ENCODE measurements at regions not wholly inside any gene's neighbourhood (a gene's known extent, or its start where the extent isn't known, plus 50 kb on each side); places are given as distances from the start of the nearest gene placed in this dataset.
"Not testable (repeated sequence)": the region's sequence is repeated elsewhere in the genome, so short reads cannot be mapped to it uniquely, and the experiment has no call there.

DNA sequence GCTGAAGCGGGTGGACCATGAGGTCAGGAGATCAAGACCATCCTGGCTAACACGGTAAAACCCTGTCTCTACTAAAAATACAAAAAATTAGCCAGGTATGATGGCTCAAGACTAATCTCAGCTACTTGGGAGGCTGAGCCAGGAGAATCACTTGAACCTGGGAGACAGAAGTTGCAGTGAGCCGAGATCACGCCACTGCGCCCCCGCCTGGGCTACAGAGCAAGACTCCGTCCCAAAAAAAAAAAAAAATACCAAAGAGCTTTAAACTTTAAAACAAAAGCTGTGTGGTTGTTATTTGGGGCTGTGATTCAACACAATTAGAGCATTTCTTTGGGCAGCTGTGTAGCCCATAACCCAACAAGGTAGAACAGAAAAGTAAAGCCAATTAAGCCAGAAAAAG is 259.9 kb downstream of the GALC start:
- dilution Hi-C loops (cut with HindIII; ENCODE audit: low sequenced_read_pairs, unreplicated experiment); H3K56ac ChIP-seq (ENCODE audit: extremely low read depth, insufficient read depth, low read length); H3K4me3 ChIP-seq (ENCODE audit: insufficient read depth, low read depth, low read length); H2BK5ac ChIP-seq (ENCODE audit: low read depth, low read length, poor library complexity, severe bottlenecking); H3K27me3 ChIP-seq (ENCODE audit: control insufficient read depth, insufficient read depth, low read length); H4K5ac ChIP-seq (ENCODE audit: low read depth, low read length); H3K36me3 ChIP-seq (ENCODE audit: control insufficient read depth, insufficient read depth, low read length); intact Hi-C loops (cut with micrococcal nuclease); H2BK15ac ChIP-seq (ENCODE audit: low read depth, low read length); DNase-seq; H3K27ac ChIP-seq (ENCODE audit: insufficient read depth, low read length); POLR2A ChIA-PET (ENCODE audit: unreplicated experiment); H2AK5ac ChIP-seq (ENCODE audit: low read depth, low read length); BruUV-seq (replicated peaks); H4K20me1 ChIP-seq (ENCODE audit: insufficient read depth, low read length); H3K4me1 ChIP-seq (ENCODE audit: control insufficient read depth, insufficient read depth, low read length); H2AK9ac ChIP-seq (replicated peaks; ENCODE audit: low read depth, low read length, poor library complexity); H2BK20ac ChIP-seq (ENCODE audit: low read depth, low read length); H3K9me1 ChIP-seq (ENCODE audit: insufficient read depth, low read length); H3K14ac ChIP-seq (replicated peaks; ENCODE audit: low read depth, low read length); H2BK120ac ChIP-seq (ENCODE audit: low read depth, low read length); ATAC-seq (ENCODE audit: low read depth); H3K9ac ChIP-seq (ENCODE audit: low read depth, low read length); H2AFZ ChIP-seq (replicated peaks; ENCODE audit: low read length, poor library complexity); H4K91ac ChIP-seq (ENCODE audit: insufficient read depth, low read depth, low read length); H4K8ac ChIP-seq (ENCODE audit: low read depth in 2 of 2, low read length in 2 of 2); H3K23ac ChIP-seq (ENCODE audit: low read depth, low read length); H3K4ac ChIP-seq (ENCODE audit: low read depth, low read length); H3K79me1 ChIP-seq (ENCODE audit: low read depth in 1 of 2, low read length in 2 of 2); H3K4me2 ChIP-seq (ENCODE audit: low read depth, low read length); in situ Hi-C loops (cut with MboI; ENCODE audit: low sequenced_read_pairs); H3K18ac ChIP-seq (ENCODE audit: low read depth, low read length): not testable (repeated sequence)
- H3K9me3 ChIP-seq (ENCODE audit: control insufficient read depth, insufficient read depth, low read length): peaks cover 22% of the 10 kb centered on the region
- CTCF ChIA-PET: interaction anchor here (0.6 to 0.8 kb wide), 3 partner anchors 13 to 246 kb away, joined by 3 to 4 read pairs (median 3); no protein-coding TSS in a partner anchor
- WGBS, 2 experiments (ENCODE audit: extremely low coverage in 2 of 2, insufficient read length in 1 of 2): no CpG with 5 or more reads among the region's 7 CpGs

Measured in IMR-90 (cell line).